PC-3 (cell line): ENCODE measurements at regions not wholly inside any gene's neighbourhood (a gene's known extent, or its start where the extent isn't known, plus 50 kb on each side); places are given as distances from the start of the nearest gene placed in this dataset.

Source experiments
- EZH2 ChIP-seq: fragments of 300-600 bp; sonication (generic); IDR thresholded peaks from one replicate; pipeline ENCODE4 v1.6.1; 2017; ENCODE audit warnings: antibody characterized with exemption, mild to moderate bottlenecking, low read length; ENCODE audit not compliant: unreplicated experiment
- EZH2phosphoT487 ChIP-seq: fragments of 300-600 bp; sonication (generic); IDR thresholded peaks from 2 replicates; pipeline ENCODE4 v1.6.1; 2018; ENCODE audit warnings: mild to moderate bottlenecking, antibody characterized with exemption, low read length, borderline replicate concordance
- TF ChIP-seq, protein P1 (sequence below): fragments of 300-600 bp; sonication (generic); conservative IDR thresholded peaks from 2 replicates; pipeline ENCODE4 v1.5.1; 2017; ENCODE audit warnings: antibody characterized with exemption, low read depth, mild to moderate bottlenecking, low read length

DNA sequence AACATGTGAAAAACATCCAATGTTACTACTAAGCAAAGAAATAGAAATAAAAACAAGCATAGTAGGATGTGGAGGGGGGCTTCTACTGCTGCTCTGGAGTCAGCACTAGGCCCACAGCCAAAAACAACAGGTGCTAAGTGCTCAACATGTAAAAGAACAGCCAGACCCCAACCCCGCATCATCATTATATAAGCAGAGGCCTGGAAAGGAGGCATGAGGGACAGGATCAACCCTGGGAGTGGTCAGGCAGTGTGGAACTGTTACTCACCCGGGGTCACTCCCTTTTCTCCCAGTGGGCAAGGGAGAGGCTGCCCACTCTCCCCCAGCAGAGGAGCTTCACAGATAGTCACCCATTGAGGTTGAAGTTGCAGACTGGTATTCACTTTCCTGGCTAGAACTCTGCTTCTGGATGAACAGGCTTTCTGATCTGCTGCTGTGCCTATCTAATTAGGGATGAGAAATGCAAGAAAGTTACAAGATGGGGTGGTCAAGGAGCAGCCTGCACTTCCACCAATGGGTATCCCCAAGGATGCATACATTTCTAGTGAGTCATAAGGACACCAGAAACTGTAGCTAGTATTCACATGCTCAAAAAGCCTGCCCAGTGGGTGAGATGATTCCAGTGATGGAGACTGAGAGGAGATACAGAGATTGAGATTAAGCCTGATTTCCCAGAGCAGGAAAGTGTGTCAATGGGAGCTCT is 480.1 kb upstream of the TCF4 start:
- TF ChIP-seq, protein P1, sequence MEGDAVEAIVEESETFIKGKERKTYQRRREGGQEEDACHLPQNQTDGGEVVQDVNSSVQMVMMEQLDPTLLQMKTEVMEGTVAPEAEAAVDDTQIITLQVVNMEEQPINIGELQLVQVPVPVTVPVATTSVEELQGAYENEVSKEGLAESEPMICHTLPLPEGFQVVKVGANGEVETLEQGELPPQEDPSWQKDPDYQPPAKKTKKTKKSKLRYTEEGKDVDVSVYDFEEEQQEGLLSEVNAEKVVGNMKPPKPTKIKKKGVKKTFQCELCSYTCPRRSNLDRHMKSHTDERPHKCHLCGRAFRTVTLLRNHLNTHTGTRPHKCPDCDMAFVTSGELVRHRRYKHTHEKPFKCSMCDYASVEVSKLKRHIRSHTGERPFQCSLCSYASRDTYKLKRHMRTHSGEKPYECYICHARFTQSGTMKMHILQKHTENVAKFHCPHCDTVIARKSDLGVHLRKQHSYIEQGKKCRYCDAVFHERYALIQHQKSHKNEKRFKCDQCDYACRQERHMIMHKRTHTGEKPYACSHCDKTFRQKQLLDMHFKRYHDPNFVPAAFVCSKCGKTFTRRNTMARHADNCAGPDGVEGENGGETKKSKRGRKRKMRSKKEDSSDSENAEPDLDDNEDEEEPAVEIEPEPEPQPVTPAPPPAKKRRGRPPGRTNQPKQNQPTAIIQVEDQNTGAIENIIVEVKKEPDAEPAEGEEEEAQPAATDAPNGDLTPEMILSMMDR: no peak
- TF ChIP-seq EZH2 (no peak), EZH2phosphoT487 (no peak)
